HG03457 (cell line): ENCODE measurements at regions not wholly inside any gene's neighbourhood (a gene's known extent, or its start where the extent isn't known, plus 50 kb on each side); places are given as distances from the start of the nearest gene placed in this dataset.

Experiments
- ATAC-seq: cut with Tn5 transposase; IDR thresholded peaks from one replicate; pipeline ENCODE4 v1.9.1; 2021; ENCODE audit warnings: moderate number of reproducible peaks; ENCODE audit not compliant: unreplicated experiment

DNA sequence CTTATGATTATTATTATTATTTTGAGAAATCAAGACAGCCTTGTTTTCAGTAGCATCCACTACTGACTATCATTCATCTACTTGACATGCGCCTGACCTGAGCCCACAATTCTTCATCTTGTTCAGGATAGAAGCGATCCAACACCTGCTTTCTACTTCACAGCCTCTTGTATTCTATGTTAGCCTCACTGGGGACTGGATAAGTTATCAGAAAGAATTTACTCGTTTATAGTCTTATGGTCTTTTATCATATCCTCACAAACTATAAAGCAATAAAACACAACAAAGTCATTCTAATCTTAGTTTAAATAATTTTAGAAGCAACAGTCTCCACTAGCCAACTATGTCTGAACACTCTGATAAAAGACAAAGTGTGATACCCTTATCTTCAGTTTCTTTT is 436.0 kb upstream of the ARGLU1 start:
- ATAC-seq = no peak

- ATAC-seq = no peak
These were observed 430.7 kb upstream of the ARGLU1 start for GRCh38 chr13:106998664-106999063.

GRCh38 chr13:106997696-106998095 is 429.8 kb upstream of the ARGLU1 start:
- ATAC-seq = no peak

DNA sequence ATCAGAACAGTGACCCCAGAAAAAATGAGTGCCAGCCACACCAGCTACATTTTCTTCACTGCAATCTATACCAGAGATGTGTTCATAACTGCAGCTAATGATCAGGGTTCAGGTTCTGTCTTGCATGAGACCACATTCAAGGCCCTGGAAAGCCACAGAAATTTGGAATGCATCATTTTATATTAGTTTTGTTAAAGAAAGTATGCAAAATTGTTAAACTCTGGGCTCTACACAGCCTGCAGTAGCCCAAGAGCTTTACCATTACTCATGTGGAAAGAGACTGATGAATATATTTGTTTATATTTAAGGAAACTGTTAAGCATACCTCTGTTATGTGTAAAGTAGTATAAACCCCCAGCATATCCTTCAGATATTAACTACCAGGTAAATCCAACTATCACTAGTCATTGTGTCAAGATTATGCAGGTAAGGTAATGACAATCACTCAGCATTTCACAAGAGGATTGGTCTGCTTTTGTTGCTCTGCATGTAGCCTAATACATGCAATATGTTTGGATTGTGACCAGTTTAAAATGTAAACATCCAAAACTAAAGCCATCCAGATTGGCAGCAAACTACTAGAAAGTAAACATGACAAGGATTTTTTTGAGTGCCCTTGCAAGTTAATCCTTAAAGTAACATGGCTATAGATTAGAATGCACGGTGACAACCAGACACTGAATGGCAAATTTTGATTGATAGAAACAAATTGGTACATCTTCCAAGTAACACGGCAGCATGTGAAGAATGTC is 429.1 kb upstream of the ARGLU1 start:
- ATAC-seq = no peak

DNA sequence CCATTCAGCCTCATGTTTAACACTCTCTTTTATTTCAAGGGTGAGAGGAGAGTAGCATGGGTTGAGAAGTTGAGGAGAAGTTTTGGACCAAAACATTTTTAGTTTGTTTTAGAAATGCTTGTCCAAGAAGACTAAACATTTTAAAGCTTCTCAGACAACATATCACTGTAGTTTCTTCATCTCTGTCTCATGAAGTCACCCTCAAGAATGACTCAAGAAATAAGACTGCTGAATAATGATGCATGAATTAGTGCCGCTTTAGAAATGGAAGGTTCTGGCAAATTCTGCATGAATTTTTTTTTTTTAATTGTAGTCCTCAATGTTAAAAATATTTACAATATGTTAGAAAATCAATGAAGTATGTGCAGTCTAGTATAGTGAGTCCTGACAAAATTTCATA is 422.7 kb upstream of the ARGLU1 start:
- ATAC-seq = no peak

DNA sequence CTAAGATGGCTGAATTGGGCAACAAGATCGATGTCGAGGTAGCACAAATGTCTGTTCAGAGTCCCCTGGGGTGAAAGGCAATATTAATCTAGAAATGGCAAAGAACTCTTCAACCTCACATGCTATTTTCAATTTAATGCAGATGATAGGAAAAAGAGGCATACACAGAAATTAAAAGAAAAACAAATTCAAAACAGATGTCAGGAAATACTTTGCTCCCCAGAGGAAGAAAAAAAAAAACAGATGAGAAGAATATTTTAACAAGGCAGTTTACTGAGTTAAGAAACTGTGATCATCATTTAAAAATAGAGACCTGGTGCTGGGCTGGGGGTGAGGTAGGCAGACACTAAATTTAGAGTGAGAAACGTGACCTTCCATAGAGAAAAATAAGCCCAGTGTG is 421.9 kb upstream of the ARGLU1 start:
- ATAC-seq = no peak

- ATAC-seq = no peak
These were observed 419.5 kb upstream of the ARGLU1 start for GRCh38 chr13:106987427-106987785.

GRCh38 chr13:106986687-106987426 is 418.9 kb upstream of the ARGLU1 start:
- no peak for ATAC-seq

DNA sequence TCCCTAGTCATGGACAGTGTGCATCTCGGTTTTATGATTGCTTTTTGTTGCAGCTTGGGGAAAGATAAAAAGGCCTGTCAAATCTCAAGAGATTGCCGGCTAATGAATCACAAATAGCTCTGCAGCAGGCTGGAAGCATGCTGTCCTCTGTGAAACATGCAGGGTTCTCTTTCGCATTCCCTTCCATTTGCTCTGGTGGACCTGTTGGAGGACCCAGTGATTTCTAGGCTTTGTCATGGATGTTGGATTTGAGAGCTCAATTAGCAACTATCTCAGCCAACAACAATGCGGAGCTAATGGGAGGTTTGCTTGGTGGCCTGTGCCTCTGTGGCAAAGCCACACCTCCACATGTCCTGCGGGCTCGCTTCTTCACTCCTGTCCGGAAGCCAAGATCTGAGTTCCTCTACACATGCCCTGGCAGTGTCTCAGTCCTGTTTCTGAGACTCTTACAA is 418.1 kb upstream of the ARGLU1 start:
- no peak for ATAC-seq

GRCh38 chr13:106985481-106985880 is 417.5 kb upstream of the ARGLU1 start:
- ATAC-seq = no peak

DNA sequence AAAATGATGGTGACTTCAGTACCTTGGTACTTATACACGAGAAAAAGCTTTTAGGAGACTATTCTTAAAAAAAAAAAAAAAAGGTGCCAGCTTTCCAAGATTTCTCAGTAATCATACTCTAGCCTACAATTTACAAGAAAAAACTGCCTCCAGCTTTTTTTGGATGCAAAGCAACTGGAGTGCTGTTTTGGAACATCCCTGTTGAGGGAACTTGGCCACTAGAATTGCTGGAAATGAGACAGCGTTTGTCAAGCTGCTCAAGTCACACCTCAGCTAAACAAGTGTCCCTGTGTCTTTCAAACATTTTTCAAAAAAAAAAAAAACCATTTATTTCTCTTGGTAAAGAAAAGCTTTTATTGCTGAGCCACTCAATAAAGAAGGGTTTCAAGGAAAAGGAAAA is 413.1 kb upstream of the ARGLU1 start:
- ATAC-seq = no peak

- no peak for ATAC-seq
These were observed 399.5 kb upstream of the ARGLU1 start for GRCh38 chr13:106967391-106967790.

DNA sequence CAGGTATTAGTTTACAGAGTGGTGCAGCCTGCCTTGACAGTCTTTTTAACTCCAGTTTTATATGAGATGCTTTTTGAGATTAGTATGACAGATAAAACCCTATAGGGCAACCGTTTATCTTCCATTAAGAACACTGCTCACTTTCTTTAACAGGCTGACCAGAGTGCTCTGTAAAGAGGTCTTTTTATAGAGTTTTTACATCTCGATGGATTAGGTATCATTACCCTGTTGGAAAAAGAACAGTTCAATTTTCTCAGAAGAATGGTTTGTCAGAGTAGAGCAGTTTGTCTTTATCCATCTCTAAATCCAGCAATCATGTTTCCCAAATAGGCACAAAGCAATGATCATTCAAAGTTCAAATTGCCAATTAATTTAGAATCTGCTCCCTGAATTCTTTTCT is 395.2 kb upstream of the ARGLU1 start:
- no peak for ATAC-seq

DNA sequence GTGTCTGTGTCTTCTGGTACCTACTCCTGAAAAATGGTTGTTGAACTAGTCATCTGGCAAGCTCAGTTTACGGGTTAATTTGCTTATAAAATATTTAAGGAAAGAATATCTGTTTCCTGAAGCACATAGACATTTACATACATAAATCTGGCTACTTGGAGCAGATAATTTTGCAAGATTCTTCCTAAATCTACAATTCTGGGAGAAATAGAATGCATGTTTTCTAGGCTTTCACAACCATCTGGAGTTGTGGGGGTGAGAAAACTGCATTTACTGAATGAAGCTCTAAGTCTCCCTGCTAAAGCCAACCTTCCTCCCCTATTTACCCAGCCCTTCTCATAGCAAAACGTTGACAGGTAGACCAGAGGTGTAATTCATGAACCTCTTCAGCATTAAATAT is 393.7 kb upstream of the ARGLU1 start:
- ATAC-seq = no peak

DNA sequence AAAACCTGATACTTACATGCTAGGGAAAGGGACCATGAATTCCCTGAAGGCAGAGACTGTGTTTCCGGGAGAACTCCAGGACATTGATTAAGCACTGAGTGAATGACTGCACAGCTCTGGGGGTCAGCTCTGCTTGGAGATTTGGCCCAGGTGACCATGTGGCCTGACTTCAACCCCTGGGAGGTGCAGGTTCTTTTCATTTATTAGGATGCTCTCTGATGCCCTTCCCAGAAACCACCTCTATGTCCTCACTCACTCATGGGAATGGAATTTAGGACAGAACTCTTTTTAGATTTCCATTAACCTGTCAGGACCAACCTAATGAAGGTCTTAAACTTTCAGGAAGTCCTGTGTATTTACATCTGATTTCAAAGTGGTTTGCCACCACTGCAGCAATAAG is 393.3 kb upstream of the ARGLU1 start:
- ATAC-seq = no peak

DNA sequence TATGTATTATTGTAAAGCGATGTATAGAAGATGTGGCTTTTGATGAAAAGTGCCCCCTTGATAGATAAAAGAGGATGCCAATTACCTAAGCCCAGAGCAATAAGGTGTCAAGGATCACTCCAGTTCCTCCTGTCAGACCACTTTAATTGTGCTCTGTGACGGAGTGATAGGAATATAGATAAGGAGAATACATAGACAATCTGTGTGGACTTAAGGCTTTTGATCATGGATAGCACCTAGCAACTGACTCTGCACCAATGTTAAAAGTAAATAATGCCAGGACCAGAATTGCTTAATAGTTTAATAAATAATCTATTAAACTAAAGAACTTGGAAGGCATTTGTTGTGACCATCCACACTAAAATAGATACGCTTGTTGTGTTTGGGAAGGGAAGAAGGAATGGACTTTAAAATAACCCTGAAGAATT is 390.7 kb upstream of the ARGLU1 start:
- no peak for ATAC-seq

DNA sequence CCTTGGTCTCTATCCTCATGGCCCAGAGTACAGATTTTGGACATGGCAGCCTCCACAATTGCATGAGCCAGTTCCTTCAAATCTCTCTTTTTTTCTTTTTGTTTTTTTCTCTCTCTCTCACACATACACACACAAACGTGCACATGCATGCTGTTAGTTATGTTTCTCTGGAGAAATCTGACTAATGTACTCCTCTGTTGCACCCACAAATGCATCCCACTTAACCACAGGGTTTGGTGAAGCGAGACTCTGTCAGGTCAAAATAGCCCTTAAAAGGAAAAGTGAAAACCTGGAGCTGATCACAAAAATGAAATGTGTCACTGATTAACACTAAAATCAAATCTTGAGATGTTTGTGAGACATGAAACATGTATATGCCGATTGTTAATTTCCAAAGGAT is 374.6 kb upstream of the ARGLU1 start:
- ATAC-seq = peak; percentile 79

DNA sequence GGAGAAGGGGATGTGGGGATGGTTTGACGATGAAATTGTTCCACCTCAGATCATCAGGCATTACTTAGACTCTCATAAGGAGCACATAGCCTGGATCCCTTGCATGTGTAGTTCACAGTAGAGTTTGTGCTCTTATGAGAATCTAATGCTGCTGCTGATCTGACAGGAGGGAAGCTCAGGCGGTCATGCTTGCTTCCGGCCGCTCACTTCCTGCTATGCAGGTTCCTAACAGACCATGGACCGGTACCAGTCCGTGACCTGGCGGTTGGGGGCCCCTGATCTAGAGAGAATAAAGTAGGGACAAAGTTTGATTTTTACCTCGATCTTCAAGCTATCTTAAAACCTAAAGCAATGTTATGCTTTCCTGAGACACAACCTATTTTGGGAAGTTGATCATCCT is 373.8 kb upstream of the ARGLU1 start:
- ATAC-seq = no peak

- ATAC-seq = no peak
These were observed 359.5 kb upstream of the ARGLU1 start for GRCh38 chr13:106927421-106927820.

GRCh38 chr13:106922384-106922783 is 354.4 kb upstream of the ARGLU1 start:
- ATAC-seq = no peak

- no peak for ATAC-seq
These were observed 351.7 kb upstream of the ARGLU1 start for GRCh38 chr13:106919638-106920037.

- no peak for ATAC-seq
These were observed 351.2 kb upstream of the ARGLU1 start for GRCh38 chr13:106919133-106919532.

DNA sequence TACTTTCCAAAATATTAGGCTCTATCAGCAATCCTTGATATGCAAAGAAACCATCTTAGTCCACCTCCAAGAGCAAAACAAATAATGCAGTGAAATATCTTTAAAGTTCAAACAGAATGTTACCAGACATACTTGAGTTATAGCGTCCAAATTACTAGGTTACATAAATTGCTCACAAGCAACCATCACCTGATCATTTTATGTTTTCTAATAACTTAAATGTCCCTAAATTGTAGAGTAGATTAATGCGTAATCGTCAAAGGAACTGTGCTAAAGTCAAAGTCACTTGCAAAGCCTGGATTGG is 350.6 kb upstream of the ARGLU1 start:
- no peak for ATAC-seq
